ENCODE measurements at regions not wholly inside any gene's neighbourhood (a gene's known extent, or its start where the extent isn't known, plus 50 kb on each side); places are given as distances from the start of the nearest gene placed in this dataset.
"Not testable (repeated sequence)": the region's sequence is repeated elsewhere in the genome, so short reads cannot be mapped to it uniquely, and the experiment has no call there.

DNA sequence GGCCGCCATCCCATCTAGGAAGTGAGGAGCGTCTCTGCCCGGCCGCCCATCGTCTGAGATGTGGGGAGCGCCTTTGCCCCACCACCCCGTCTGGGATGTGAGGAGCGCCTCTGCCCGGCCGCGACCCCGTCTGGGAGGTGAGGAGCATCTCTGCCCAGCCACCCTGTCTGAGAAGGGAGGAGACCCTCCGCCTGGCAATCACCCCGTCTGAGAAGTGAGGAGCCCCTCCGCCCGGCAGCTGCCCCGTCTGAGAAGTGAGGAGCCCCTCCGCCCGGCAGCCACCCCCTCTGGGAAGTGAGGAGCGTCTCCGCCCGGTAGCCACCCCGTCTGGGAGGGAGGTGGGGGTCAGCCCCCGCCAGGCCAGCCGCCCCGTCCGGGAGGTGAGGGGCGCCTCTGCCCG is 194.2 kb upstream of the FBXL4 start:
- TF ChIP-seq EZH2 (IDR thresholded peaks at IDR 0.05; ENCODE audit: low read length, unreplicated experiment); EZH2phosphoT487 (IDR thresholded peaks at IDR 0.05; ENCODE audit: borderline replicate concordance, low read length): not testable (repeated sequence)
- TF ChIP-seq, protein P1, sequence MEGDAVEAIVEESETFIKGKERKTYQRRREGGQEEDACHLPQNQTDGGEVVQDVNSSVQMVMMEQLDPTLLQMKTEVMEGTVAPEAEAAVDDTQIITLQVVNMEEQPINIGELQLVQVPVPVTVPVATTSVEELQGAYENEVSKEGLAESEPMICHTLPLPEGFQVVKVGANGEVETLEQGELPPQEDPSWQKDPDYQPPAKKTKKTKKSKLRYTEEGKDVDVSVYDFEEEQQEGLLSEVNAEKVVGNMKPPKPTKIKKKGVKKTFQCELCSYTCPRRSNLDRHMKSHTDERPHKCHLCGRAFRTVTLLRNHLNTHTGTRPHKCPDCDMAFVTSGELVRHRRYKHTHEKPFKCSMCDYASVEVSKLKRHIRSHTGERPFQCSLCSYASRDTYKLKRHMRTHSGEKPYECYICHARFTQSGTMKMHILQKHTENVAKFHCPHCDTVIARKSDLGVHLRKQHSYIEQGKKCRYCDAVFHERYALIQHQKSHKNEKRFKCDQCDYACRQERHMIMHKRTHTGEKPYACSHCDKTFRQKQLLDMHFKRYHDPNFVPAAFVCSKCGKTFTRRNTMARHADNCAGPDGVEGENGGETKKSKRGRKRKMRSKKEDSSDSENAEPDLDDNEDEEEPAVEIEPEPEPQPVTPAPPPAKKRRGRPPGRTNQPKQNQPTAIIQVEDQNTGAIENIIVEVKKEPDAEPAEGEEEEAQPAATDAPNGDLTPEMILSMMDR (conservative IDR thresholded peaks at IDR 0.05; ENCODE audit: low read depth, low read length) = not testable (repeated sequence)
